ENCODE measurements at regions not wholly inside any gene's neighbourhood (a gene's known extent, or its start where the extent isn't known, plus 50 kb on each side); places are given as distances from the start of the nearest gene placed in this dataset.

GRCh38 chr3:29215948-29216347 lies 64.9 kb upstream of the RBMS3 start:
- Histone ChIP-seq H3K4me3 (ENCODE audit: insufficient read depth, low read depth, low read length) (no peak overlapping the region), H3K36me3 (replicated peaks; ENCODE audit: control insufficient read depth, insufficient read depth, low read length) (no peaks in the 10 kb centered on the region), H3K27me3 (ENCODE audit: control insufficient read depth, insufficient read depth, low read length) (no peaks in the 10 kb centered on the region)
- no peak for DNase-seq

GRCh38 chr3:29226706-29227105 lies 54.2 kb upstream of the RBMS3 start:
- no peak overlapping the region for H3K4me3 ChIP-seq (ENCODE audit: insufficient read depth, low read depth, low read length)

GRCh38 chr3:29227307-29227706 lies 53.6 kb upstream of the RBMS3 start:
- DNase-seq: no peak
- H3K4me3 ChIP-seq (ENCODE audit: insufficient read depth, low read depth, low read length): no peak overlapping the region
- no peaks in the 10 kb centered on the region for H3K27me3 ChIP-seq (ENCODE audit: control insufficient read depth, insufficient read depth, low read length)
- H3K36me3 ChIP-seq (replicated peaks; ENCODE audit: control insufficient read depth, insufficient read depth, low read length): no peaks in the 10 kb centered on the region

More at GRCh38 chr3:29226706-29227105, 54.2 kb upstream of the RBMS3 start:
- no peak for DNase-seq
- H3K36me3 ChIP-seq (replicated peaks; ENCODE audit: control insufficient read depth, insufficient read depth, low read length): no peaks in the 10 kb centered on the region
- H3K27me3 ChIP-seq (ENCODE audit: control insufficient read depth, insufficient read depth, low read length): no peaks in the 10 kb centered on the region

Data from H7 (cell line).